Heart left ventricle (tissue), 13 donors: ENCODE measurements at regions not wholly inside any gene's neighbourhood (a gene's known extent, or its start where the extent isn't known, plus 50 kb on each side); places are given as distances from the start of the nearest gene placed in this dataset.
"Not testable (repeated sequence)": the region's sequence is repeated elsewhere in the genome, so short reads cannot be mapped to it uniquely, and the experiment has no call there.

Source experiments
- CTCF ChIP-seq, 12 donors: fragments of 200-600 bp; sonication (generic) in 4 of 12; IDR thresholded peaks; one replicate each; pipeline versions ENCODE4 v1.5.0 to v1.8.0; 2018 to 2022; ENCODE audit warnings: antibody characterized with exemption in 12 of 12, mild to moderate bottlenecking in 5 of 12
- POLR2A ChIP-seq, 2 donors: fragments of 450-650 bp; IDR thresholded peaks; one replicate each; pipeline ENCODE4 v1.6.1; 2017; ENCODE audit warnings: antibody characterized with exemption in 2 of 2, mild to moderate bottlenecking in 2 of 2, moderate library complexity in 2 of 2
- donor health status: ischemic (EF 13 %, LVEDD 7.1; RV severe dilation, severe dysfunction).
- donor health status: DM: no; HTN: yes; CAD: no.
- donor health status: DM: no; HTN: no; CAD: no.
- donor health status: ischemic (EF 25% LVEDD 6.9; RV normal size, moderate dysfunction).
- donor health status: ischemic (EF 25% LVEDD 5.7; RV mildly dilated, moderate dysfunction).
- donor health status: ischemic (EF 35%, LVEDD 5.7; RV mildly dilated, moderate dysfunction).
- donor health status: nonischemic (EF 11% LVEDD 7.7; RV severe dilation, severe dysfunction).
- donor health status: DM: yes; HTN: yes; CAD: no.
- donor health status: PGD.
- donor health status: ischemic (EF 29% LVEDD 5.4; RV normal size, mild dysfunction).
- donor health status: nonischemic (EF 23%, LVEDD 6.1; RV moderate dilation, normal function).

- not testable (repeated sequence) for TF ChIP-seq CTCF, POLR2A (IDR thresholded peaks at IDR 0.05)
These were observed 282.2 kb upstream of the PLGLB2 start for GRCh38 chr2:87465730-87466129.
